A549 (cell line): ENCODE measurements at regions not wholly inside any gene's neighbourhood (a gene's known extent, or its start where the extent isn't known, plus 50 kb on each side); places are given as distances from the start of the nearest gene placed in this dataset.

ENCODE experiments used
- ATAC-seq, 2 experiments: fragments of 200-7000 bp in 1 of 2; fragments of >200 bp in 1 of 2; cut with Nextera tagmentation in 1 of 2; cut with Tn5 transposase in 1 of 2; 3 replicates each; pipeline versions ENCODE4 v1.8.0 to v1.9.1; 2018 to 2020; ENCODE audit warnings: mild to moderate bottlenecking in 1 of 2, moderate library complexity in 1 of 2
- CTCF ChIA-PET: fragments of 300-600 bp; sonication (Branson Sonifier 250); formaldehyde crosslinking; extraction: SDS; loops from one replicate; lab custom pipeline; 2021; ENCODE audit warnings: antibody characterized with exemption, inconsistent platforms; lab: Yijun Ruan, JAX
- POLR2A ChIA-PET: fragments of 350-600 bp; formaldehyde crosslinking; extraction: SDS; loops from one replicate; lab custom pipeline; 2021; ENCODE audit warnings: antibody characterized with exemption, inconsistent platforms; lab: Yijun Ruan, JAX
- DNase-seq, 2 experiments: peaks; one replicate each; pipeline versions ENCODE4 v3.0.0 to v3.0.0-alpha.2; 2011 to 2016; ENCODE audit warnings: low read depth in 1 of 2, low spot score in 1 of 2
- FAIRE-seq: peaks from 2 replicates; lab custom pipeline; 2011; peaks lifted over from hg19 to GRCh38; lab: Jason Lieb, UNC
- H3K27ac ChIP-seq, 2 experiments: fragments of >200 bp; sonication (Bioruptor Twin); formaldehyde crosslinking; 3 replicates each; pipeline ENCODE4 v1.5.1; 2016 to 2017
- H3K4me1 ChIP-seq: fragments of >200 bp; sonication (Bioruptor Twin); formaldehyde crosslinking; 3 replicates; pipeline ENCODE4 v1.6.1; 2016
- H3K4me2 ChIP-seq: fragments of >200 bp; sonication (Bioruptor Twin); formaldehyde crosslinking; 3 replicates; pipeline ENCODE4 v1.6.1; 2016
- H3K4me3 ChIP-seq: fragments of >200 bp; sonication (Bioruptor Twin); formaldehyde crosslinking; 3 replicates; pipeline ENCODE4 v1.5.1; 2016
- H3K9me3 ChIP-seq: fragments of >200 bp; sonication (Bioruptor Twin); formaldehyde crosslinking; 3 replicates; pipeline ENCODE4 v1.6.1; 2016
- CBX2 ChIP-seq: fragments of 200-600 bp; sonication (generic); IDR thresholded peaks from 2 replicates; pipeline ENCODE4 v1.6.1; 2016; ENCODE audit warnings: low read depth, mild to moderate bottlenecking, borderline replicate concordance
- CEBPB ChIP-seq, 2 experiments: fragments of >200 bp in 1 of 2; sonication (Bioruptor Twin) in 1 of 2; formaldehyde crosslinking in 1 of 2; IDR thresholded peaks; 2 replicates each; pipeline ENCODE4 v1.6.1; 2012 to 2016
- CHD2 ChIP-seq: fragments of 150-350 bp; IDR thresholded peaks from 2 replicates; pipeline ENCODE4 v1.6.1; 2014; ENCODE audit warnings: low read length; ENCODE audit not compliant: partially characterized antibody
- CHD4 ChIP-seq: fragments of 200-600 bp; sonication (generic); IDR thresholded peaks from 2 replicates; pipeline ENCODE4 v1.6.1; 2016; ENCODE audit warnings: antibody characterized with exemption, mild to moderate bottlenecking, borderline replicate concordance
- ESRRA ChIP-seq: fragments of 150-350 bp; IDR thresholded peaks from 2 replicates; pipeline ENCODE4 v1.6.1; 2014; ENCODE audit warnings: mild to moderate bottlenecking, low read length, borderline replicate concordance
- FOSB ChIP-seq: fragments of 250-450 bp; sonication (Bioruptor Pico); IDR thresholded peaks from 2 replicates; pipeline ENCODE4 v1.5.0; 2020; ENCODE audit warnings: mild to moderate bottlenecking, moderate library complexity
- GATA3 ChIP-seq: IDR thresholded peaks from 2 replicates; pipeline ENCODE4 v1.6.1; 2012; ENCODE audit warnings: borderline replicate concordance
- HEYL ChIP-seq: fragments of 250-450 bp; sonication (Bioruptor Pico); IDR thresholded peaks from 2 replicates; pipeline ENCODE4 v1.8.0; 2021; ENCODE audit warnings: mild to moderate bottlenecking, moderate library complexity
- HOXA7 ChIP-seq: fragments of 250-450 bp; sonication (Bioruptor Pico); IDR thresholded peaks from 2 replicates; pipeline ENCODE4 v1.5.0; 2020; ENCODE audit warnings: mild to moderate bottlenecking, moderate library complexity
- JUN ChIP-seq, 2 experiments: fragments of >200 bp; sonication (Bioruptor Twin); formaldehyde crosslinking; IDR thresholded peaks; 2 replicates in 1 of 2; 3 replicates in 1 of 2; pipeline ENCODE4 v1.6.1; 2016 to 2017
- KDM1A ChIP-seq: fragments of 200-600 bp; sonication (generic); IDR thresholded peaks from 2 replicates; pipeline ENCODE4 v1.6.1; 2016; ENCODE audit warnings: low read depth, mild to moderate bottlenecking
- KDM5A ChIP-seq: fragments of 200-600 bp; sonication (generic); IDR thresholded peaks from 2 replicates; pipeline ENCODE4 v1.6.1; 2016; ENCODE audit warnings: antibody characterized with exemption, mild to moderate bottlenecking
- MYC ChIP-seq: IDR thresholded peaks from 2 replicates; pipeline ENCODE4 v1.6.1; 2012; ENCODE audit warnings: mild to moderate bottlenecking, inconsistent platforms, low read length, improper control_type of control experiment, borderline replicate concordance
- NFE2L2 ChIP-seq: fragments of 150-350 bp; conservative IDR thresholded peaks from 2 replicates; pipeline ENCODE4 v1.6.1; 2014; ENCODE audit warnings: low read length
- NPAS2 ChIP-seq: fragments of 250-450 bp; sonication (Bioruptor Pico); IDR thresholded peaks from 2 replicates; pipeline ENCODE4 v1.8.0; 2022; ENCODE audit warnings: mild to moderate bottlenecking, moderate library complexity, borderline replicate concordance
- NR3C1 ChIP-seq: fragments of >200 bp; sonication (Bioruptor Twin); formaldehyde crosslinking; IDR thresholded peaks from 3 replicates; pipeline ENCODE4 v1.6.1; 2017
- POLR2A ChIP-seq: IDR thresholded peaks from 2 replicates; pipeline ENCODE4 v1.6.1; 2012; ENCODE audit warnings: mild to moderate bottlenecking, low read length
- POLR2AphosphoS2 ChIP-seq: conservative IDR thresholded peaks from 2 replicates; pipeline ENCODE4 v1.6.1; 2012; ENCODE audit warnings: low read length, improper control_type of control experiment, inconsistent platforms
- RAD21 ChIP-seq, 2 experiments: fragments of >200 bp in 1 of 2; sonication (Bioruptor Twin) in 1 of 2; formaldehyde crosslinking in 1 of 2; IDR thresholded peaks in 1 of 2; conservative IDR thresholded peaks in 1 of 2; 2 replicates in 1 of 2; 3 replicates in 1 of 2; pipeline ENCODE4 v1.6.1; 2012 to 2018; ENCODE audit warnings: inconsistent platforms in 1 of 2
- RFX5 ChIP-seq: fragments of 450-650 bp; IDR thresholded peaks from 2 replicates; pipeline ENCODE4 v1.7.1; 2014; ENCODE audit warnings: antibody characterized with exemption, mild to moderate bottlenecking, moderate library complexity
- RNF2 ChIP-seq: fragments of 200-600 bp; sonication (generic); IDR thresholded peaks from 2 replicates; pipeline ENCODE4 v1.6.1; 2016; ENCODE audit warnings: low read depth, mild to moderate bottlenecking, antibody characterized with exemption, moderate library complexity, borderline replicate concordance
- TP53 ChIP-seq: fragments of 250-450 bp; sonication (Bioruptor Pico); IDR thresholded peaks from 2 replicates; pipeline ENCODE4 v1.5.0; 2021; ENCODE audit warnings: mild to moderate bottlenecking, moderate library complexity
- ZFP36 ChIP-seq: fragments of 450-650 bp; IDR thresholded peaks from 2 replicates; pipeline ENCODE4 v1.6.1; 2014; ENCODE audit warnings: borderline replicate concordance; ENCODE audit not compliant: partially characterized antibody
- ZSCAN20 ChIP-seq: fragments of 250-450 bp; sonication (Bioruptor Pico); IDR thresholded peaks from 2 replicates; pipeline ENCODE4 v1.8.0; 2022; ENCODE audit warnings: mild to moderate bottlenecking, moderate library complexity
- WGBS: methylation state at CpG from one replicate; pipeline ENCODE4 v1.1.6; 2017; ENCODE audit errors: missing lambda C conversion rate; 5-methylcytosine and 5-hydroxymethylcytosine counted together
- TF ChIP-seq, protein P1 (sequence below): IDR thresholded peaks from 2 replicates; pipeline ENCODE4 v1.6.1; 2012
- TF ChIP-seq, protein P2 (sequence below): fragments of 250-450 bp; sonication (Bioruptor Pico); IDR thresholded peaks from 2 replicates; pipeline ENCODE4 v1.5.0; 2020; ENCODE audit warnings: low read depth, mild to moderate bottlenecking, moderate library complexity
- TF ChIP-seq, protein P3 (sequence below): fragments of >200 bp; sonication (Bioruptor Twin); formaldehyde crosslinking; IDR thresholded peaks from 2 replicates; pipeline ENCODE4 v1.6.1; 2016
- TF ChIP-seq, protein P4 (sequence below): fragments of >200 bp; sonication (Bioruptor Twin); formaldehyde crosslinking; IDR thresholded peaks from 3 replicates; pipeline ENCODE4 v1.5.1; 2016
- TF ChIP-seq, protein P5 (sequence below): IDR thresholded peaks from 2 replicates; pipeline ENCODE4 v1.6.1; 2012; ENCODE audit warnings: low read depth, borderline replicate concordance
- TF ChIP-seq, protein P6 (sequence below): fragments of >200 bp; sonication (Bioruptor Twin); formaldehyde crosslinking; IDR thresholded peaks from 3 replicates; pipeline ENCODE4 v1.6.1; 2016
- TF ChIP-seq, protein P7 (sequence below): fragments of 150-350 bp; IDR thresholded peaks from 2 replicates; pipeline ENCODE4 v1.6.1; 2014; ENCODE audit warnings: low read depth, mild to moderate bottlenecking, low read length

DNA sequence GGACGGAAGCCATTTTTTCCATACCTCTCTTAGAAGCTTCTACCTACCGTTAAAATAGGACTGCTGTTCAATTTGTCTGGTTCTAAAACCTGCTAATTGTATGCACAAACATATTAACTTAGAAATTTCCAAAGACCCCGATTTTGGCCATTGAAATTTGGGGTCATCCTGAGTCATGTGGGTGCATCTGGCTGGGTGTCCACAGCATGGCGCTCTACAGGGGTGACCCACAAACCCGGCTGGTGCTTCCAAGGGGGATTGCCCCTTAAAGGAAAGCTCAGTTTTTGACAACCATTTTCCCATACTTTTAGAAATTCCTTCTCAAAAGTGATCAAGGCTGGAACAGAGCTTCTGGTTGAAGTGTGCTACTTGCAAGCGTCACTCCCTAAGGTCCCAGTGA lies 83.9 kb upstream of the EIF5 start:
- ChIA-PET CTCF (interaction anchor here (0.7 to 3.0 kb wide), 9 partner anchors 8 to 145 kb away, joined by 3 to 17 read pairs (median 4); no protein-coding TSS in a partner anchor), POLR2A (no interaction called here)
- ATAC-seq (no peak), DNase-seq (no peak), FAIRE-seq (no peak)
- peaks cover 11% of the 10 kb centered on the region; the same call in 1 of the 3 replicates for H3K9me3 ChIP-seq
- H3K4me2 ChIP-seq: no peak overlapping the region
- 78% methylated on average over 6 of the region's 6 CpGs for WGBS
- no peak overlapping the region for H3K4me3 ChIP-seq
- H3K4me1 ChIP-seq: peaks cover 54% of the 10 kb centered on the region
- TF ChIP-seq, protein P1, sequence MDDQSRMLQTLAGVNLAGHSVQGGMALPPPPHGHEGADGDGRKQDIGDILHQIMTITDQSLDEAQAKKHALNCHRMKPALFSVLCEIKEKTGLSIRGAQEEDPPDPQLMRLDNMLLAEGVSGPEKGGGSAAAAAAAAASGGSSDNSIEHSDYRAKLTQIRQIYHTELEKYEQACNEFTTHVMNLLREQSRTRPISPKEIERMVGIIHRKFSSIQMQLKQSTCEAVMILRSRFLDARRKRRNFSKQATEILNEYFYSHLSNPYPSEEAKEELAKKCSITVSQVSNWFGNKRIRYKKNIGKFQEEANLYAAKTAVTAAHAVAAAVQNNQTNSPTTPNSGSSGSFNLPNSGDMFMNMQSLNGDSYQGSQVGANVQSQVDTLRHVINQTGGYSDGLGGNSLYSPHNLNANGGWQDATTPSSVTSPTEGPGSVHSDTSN: no peak
- TF ChIP-seq, protein P2, sequence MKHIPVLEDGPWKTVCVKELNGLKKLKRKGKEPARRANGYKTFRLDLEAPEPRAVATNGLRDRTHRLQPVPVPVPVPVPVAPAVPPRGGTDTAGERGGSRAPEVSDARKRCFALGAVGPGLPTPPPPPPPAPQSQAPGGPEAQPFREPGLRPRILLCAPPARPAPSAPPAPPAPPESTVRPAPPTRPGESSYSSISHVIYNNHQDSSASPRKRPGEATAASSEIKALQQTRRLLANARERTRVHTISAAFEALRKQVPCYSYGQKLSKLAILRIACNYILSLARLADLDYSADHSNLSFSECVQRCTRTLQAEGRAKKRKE (CRISPR knock-in tag): no peak
- TF ChIP-seq ZSCAN20 (no peak), HEYL (CRISPR knock-in tag) (no peak), MYC (no peak), GATA3 (no peak), POLR2AphosphoS2 (no peak), CEBPB (IDR thresholded peaks at IDR 0.05) (no peak), KDM5A (no peak), NR3C1 (no peak), ZFP36 (no peak), ESRRA (no peak), FOSB (CRISPR knock-in tag) (no peak), JUN (IDR thresholded peaks at IDR 0.05) (no peak)
- TF ChIP-seq, protein P3, sequence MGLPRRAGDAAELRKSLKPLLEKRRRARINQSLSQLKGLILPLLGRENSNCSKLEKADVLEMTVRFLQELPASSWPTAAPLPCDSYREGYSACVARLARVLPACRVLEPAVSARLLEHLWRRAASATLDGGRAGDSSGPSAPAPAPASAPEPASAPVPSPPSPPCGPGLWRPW: no peak
- TF ChIP-seq, protein P4, sequence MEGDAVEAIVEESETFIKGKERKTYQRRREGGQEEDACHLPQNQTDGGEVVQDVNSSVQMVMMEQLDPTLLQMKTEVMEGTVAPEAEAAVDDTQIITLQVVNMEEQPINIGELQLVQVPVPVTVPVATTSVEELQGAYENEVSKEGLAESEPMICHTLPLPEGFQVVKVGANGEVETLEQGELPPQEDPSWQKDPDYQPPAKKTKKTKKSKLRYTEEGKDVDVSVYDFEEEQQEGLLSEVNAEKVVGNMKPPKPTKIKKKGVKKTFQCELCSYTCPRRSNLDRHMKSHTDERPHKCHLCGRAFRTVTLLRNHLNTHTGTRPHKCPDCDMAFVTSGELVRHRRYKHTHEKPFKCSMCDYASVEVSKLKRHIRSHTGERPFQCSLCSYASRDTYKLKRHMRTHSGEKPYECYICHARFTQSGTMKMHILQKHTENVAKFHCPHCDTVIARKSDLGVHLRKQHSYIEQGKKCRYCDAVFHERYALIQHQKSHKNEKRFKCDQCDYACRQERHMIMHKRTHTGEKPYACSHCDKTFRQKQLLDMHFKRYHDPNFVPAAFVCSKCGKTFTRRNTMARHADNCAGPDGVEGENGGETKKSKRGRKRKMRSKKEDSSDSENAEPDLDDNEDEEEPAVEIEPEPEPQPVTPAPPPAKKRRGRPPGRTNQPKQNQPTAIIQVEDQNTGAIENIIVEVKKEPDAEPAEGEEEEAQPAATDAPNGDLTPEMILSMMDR: no peak
- TF ChIP-seq, protein P5, sequence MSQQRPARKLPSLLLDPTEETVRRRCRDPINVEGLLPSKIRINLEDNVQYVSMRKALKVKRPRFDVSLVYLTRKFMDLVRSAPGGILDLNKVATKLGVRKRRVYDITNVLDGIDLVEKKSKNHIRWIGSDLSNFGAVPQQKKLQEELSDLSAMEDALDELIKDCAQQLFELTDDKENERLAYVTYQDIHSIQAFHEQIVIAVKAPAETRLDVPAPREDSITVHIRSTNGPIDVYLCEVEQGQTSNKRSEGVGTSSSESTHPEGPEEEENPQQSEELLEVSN: no peak
- TF ChIP-seq, protein P6, sequence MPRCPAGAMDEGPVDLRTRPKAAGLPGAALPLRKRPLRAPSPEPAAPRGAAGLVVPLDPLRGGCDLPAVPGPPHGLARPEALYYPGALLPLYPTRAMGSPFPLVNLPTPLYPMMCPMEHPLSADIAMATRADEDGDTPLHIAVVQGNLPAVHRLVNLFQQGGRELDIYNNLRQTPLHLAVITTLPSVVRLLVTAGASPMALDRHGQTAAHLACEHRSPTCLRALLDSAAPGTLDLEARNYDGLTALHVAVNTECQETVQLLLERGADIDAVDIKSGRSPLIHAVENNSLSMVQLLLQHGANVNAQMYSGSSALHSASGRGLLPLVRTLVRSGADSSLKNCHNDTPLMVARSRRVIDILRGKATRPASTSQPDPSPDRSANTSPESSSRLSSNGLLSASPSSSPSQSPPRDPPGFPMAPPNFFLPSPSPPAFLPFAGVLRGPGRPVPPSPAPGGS: no peak
- H3K27ac ChIP-seq: peak overlapping the region; percentile 66 to 80

DNA sequence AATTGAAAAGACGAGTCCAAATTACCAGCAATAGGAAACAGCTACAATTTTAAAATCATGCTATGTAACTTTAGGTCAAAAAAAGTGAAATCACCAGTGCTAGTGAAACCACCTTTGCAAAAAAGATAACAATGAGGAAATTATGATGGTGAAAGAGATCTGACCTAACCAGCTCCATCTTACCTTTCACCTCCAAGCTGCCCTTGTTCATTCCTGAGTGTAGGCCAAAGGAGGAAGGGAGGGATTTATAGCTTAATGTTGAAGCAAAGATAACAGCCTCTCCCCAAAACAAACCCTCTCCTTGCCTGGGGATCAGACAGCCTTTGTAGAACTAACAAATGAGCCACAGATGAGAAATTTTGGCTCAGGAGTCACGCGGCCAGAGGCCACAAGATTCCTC lies 83.2 kb upstream of the EIF5 start:
- no peak for TF ChIP-seq TP53 (CRISPR knock-in tag)
- TF ChIP-seq CHD2: no peak
- TF ChIP-seq, protein P3: no peak
- TF ChIP-seq RFX5: no peak
- no peak for TF ChIP-seq CBX2
- no peak for TF ChIP-seq NPAS2
- TF ChIP-seq, protein P7, sequence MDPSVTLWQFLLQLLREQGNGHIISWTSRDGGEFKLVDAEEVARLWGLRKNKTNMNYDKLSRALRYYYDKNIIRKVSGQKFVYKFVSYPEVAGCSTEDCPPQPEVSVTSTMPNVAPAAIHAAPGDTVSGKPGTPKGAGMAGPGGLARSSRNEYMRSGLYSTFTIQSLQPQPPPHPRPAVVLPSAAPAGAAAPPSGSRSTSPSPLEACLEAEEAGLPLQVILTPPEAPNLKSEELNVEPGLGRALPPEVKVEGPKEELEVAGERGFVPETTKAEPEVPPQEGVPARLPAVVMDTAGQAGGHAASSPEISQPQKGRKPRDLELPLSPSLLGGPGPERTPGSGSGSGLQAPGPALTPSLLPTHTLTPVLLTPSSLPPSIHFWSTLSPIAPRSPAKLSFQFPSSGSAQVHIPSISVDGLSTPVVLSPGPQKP: no peak
- no peak for TF ChIP-seq ESRRA
- no peak for TF ChIP-seq RAD21 (conservative IDR thresholded peaks at IDR 0.05 in 1 of 2, IDR thresholded peaks at IDR 0.05 in 1 of 2)
- no peak for TF ChIP-seq CEBPB (IDR thresholded peaks at IDR 0.05)
- no peak for TF ChIP-seq RNF2
- no peak for TF ChIP-seq HOXA7 (CRISPR knock-in tag)
- no peak for TF ChIP-seq POLR2A
- TF ChIP-seq ZFP36: no peak
- TF ChIP-seq NFE2L2: no peak
- TF ChIP-seq KDM1A: no peak
- TF ChIP-seq CHD4: no peak
- no peak for TF ChIP-seq JUN (IDR thresholded peaks at IDR 0.05)
- Histone ChIP-seq H3K4me3 (no peak overlapping the region), H3K4me2 (no peak overlapping the region), H3K4me1 (peaks cover 47% of the 10 kb centered on the region), H3K27ac (peak overlapping the region; percentile 66 to 80), H3K9me3 (peaks cover 11% of the 10 kb centered on the region; the same call in 1 of the 3 replicates)
- ATAC-seq: no peak
- ChIA-PET CTCF (interaction anchor here (0.6 to 3.0 kb wide), 11 partner anchors 9 to 176 kb away, joined by 3 to 17 read pairs (median 3); no protein-coding TSS in a partner anchor), POLR2A (no interaction called here)
- DNase-seq: peak in 1 of 2 experiments; percentile 32
- WGBS: 66% methylated on average over 3 of the region's 3 CpGs
- FAIRE-seq: no peak
